ENCODE measurements at regions not wholly inside any gene's neighbourhood (a gene's known extent, or its start where the extent isn't known, plus 50 kb on each side); places are given as distances from the start of the nearest gene placed in this dataset.

DNA sequence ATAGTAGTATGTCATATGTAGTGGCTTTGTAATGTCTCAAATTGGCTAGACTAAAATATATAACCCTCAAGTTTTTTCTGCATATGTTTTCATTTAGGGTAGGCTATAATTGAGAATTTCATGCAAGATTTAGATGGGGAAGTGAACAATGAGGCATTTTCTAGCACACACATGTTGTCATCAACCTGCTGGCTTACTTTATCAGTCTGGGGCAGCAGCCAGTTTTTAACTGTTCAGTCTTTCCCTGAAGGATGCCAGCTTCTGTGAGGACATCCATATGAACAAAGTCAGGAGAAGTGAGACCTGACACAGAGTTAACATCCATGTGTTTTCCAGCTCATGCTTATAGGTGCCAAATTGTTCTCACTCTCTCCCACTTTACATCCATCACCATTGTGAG, 74.7 kb upstream of the OLFM3 start:
- no peak for DNase-seq (ENCODE audit: low read depth)

DNA sequence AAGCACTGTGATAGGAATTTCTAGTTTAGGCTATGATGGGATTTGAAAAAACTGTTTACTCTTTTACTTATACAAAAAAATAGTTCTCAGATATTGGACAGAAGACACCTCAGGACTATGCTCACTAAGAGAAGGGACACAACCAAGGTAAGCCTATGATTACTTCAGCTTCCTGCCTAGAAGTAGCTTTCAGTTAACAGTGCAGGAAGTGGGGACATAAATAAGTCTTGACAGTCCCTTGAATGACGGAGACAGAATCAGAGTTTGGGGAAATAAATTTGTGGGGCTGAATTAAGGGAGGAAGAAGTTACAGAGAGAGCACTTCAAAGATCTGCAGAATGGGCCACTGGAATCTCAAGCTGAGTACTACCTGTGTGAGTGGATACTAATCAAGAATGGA, 53.8 kb upstream of the OLFM3 start:
- DNase-seq (ENCODE audit: low read depth) = no peak

DNA sequence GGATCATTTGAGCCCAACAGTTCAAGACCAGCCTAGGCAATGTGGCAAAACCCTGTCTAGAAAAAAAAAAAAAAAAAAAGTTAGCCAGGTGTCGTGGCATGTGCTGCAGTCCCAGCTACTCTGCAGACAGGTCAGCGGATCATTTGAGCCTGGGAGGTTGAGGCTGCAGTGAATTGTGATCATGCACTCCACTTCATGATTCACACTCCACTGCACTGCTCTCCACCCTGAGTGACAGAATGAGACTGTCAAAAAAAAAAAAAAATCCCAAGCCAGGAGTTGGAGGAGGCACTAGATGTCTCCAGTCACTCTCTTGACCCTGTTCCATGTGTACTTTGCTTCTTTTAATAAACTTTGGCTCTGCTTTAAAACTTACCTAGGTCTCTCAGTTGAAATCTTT, 51.0 kb upstream of the OLFM3 start:
- DNase-seq (ENCODE audit: low read depth) = no peak
